Common myeloid progenitor, CD34-positive (primary cell): ENCODE measurements at regions not wholly inside any gene's neighbourhood (a gene's known extent, or its start where the extent isn't known, plus 50 kb on each side); places are given as distances from the start of the nearest gene placed in this dataset.

Source experiments
- CTCF ChIA-PET: fragments of 350-600 bp; sonication (Branson Sonifier 250); formaldehyde crosslinking; loops from one replicate; lab custom pipeline; 2021; ENCODE audit warnings: antibody characterized with exemption; lab: Charles Lee
- POLR2A ChIA-PET: fragments of 350-600 bp; sonication (Branson Sonifier 250); formaldehyde crosslinking; loops from one replicate; lab custom pipeline; 2021; ENCODE audit warnings: antibody characterized with exemption; lab: Charles Lee
- DNase-seq, 3 donors: peaks; one replicate each; pipeline versions ENCODE4 v3.0.0 to v3.0.0-alpha.2; 2013
- H3K27ac ChIP-seq, 2 experiments: 1 replicate in 1 of 2; 2 replicates in 1 of 2; pipeline ENCODE4 v1.7.0; 2013; ENCODE audit warnings: inconsistent platforms in 2 of 2, low read length in 2 of 2, mild to moderate bottlenecking in 2 of 2, low read depth in 1 of 2, moderate library complexity in 1 of 2; ENCODE audit not compliant: severe bottlenecking in 2 of 2, insufficient read depth in 1 of 2, poor library complexity in 1 of 2
- H3K27me3 ChIP-seq, 5 experiments: replicated peaks in 2 of 5; 1 replicate in 3 of 5; 2 replicates in 2 of 5; pipeline versions ENCODE4 v1.6.1 to v1.7.0; 2013; ENCODE audit warnings: low read length in 4 of 5, mild to moderate bottlenecking in 2 of 5, moderate library complexity in 2 of 5, inconsistent platforms in 1 of 5; ENCODE audit not compliant: insufficient read depth in 5 of 5, control insufficient read depth in 4 of 5
- H3K36me3 ChIP-seq, 4 experiments: 1 replicate in 2 of 4; 2 replicates in 2 of 4; pipeline versions ENCODE4 v1.6.1 to v1.7.0; 2013; ENCODE audit warnings: low read length in 3 of 4, control low read depth in 1 of 4, mild to moderate bottlenecking in 1 of 4; ENCODE audit not compliant: control insufficient read depth in 4 of 4, insufficient read depth in 4 of 4
- H3K4me1 ChIP-seq, 4 experiments: 1 replicate in 3 of 4; 2 replicates in 1 of 4; pipeline versions ENCODE4 v1.6.1 to v1.7.1; 2013; ENCODE audit warnings: low read length in 3 of 4, mild to moderate bottlenecking in 3 of 4, control low read depth in 1 of 4, inconsistent platforms in 1 of 4, moderate library complexity in 1 of 4; ENCODE audit not compliant: control insufficient read depth in 4 of 4, insufficient read depth in 4 of 4; ENCODE audit errors: control extremely low read depth in 1 of 4
- H3K4me3 ChIP-seq, 7 experiments: 1 replicate in 4 of 7; 2 replicates in 3 of 7; pipeline versions ENCODE4 v1.5.1 to v1.7.0; 2013; ENCODE audit warnings: mild to moderate bottlenecking in 7 of 7, low read length in 6 of 7, moderate library complexity in 6 of 7, inconsistent platforms in 2 of 7, low read depth in 2 of 7, control low read depth in 1 of 7; ENCODE audit not compliant: insufficient read depth in 4 of 7, control insufficient read depth in 1 of 7; ENCODE audit errors: extremely low read depth in 1 of 7
- H3K9me3 ChIP-seq, 5 experiments: 1 replicate in 4 of 5; 2 replicates in 1 of 5; pipeline versions ENCODE4 v1.6.1 to v1.7.1; 2013; ENCODE audit warnings: low read length in 4 of 5, mild to moderate bottlenecking in 2 of 5, inconsistent platforms in 1 of 5, low read depth in 1 of 5, moderate library complexity in 1 of 5; ENCODE audit not compliant: control insufficient read depth in 4 of 5, insufficient read depth in 2 of 5; ENCODE audit errors: control extremely low read depth in 1 of 5
- WGBS: methylation state at CpG from one replicate; pipeline ENCODE4 v1.1.5; 2013; ENCODE audit not compliant: insufficient coverage; 5-methylcytosine and 5-hydroxymethylcytosine counted together

- H3K9me3 ChIP-seq = peaks cover 0 to 3% (median 0%) of the 10 kb centered on the region in 5 experiments
- WGBS = 92% methylated on average over 2 of the region's 5 CpGs
- CTCF ChIA-PET = no interaction called here
- H3K36me3 ChIP-seq = no peaks in the 10 kb centered on the region
- POLR2A ChIA-PET = no interaction called here
- H3K4me3 ChIP-seq = no peak overlapping the region
- DNase-seq = no peak
- H3K27ac ChIP-seq = no peak overlapping the region
- H3K4me1 ChIP-seq = no peaks in the 10 kb centered on the region
- H3K27me3 ChIP-seq = no peaks in the 10 kb centered on the region
Measured at GRCh38 chr13:61123538-61124289, 291.9 kb downstream of the PCDH20 start.

- no peaks in the 10 kb centered on the region for H3K27me3 ChIP-seq
Measured at GRCh38 chr13:61113140-61113658, 302.4 kb downstream of the PCDH20 start.

GRCh38 chr13:61111529-61111928 lies 304.1 kb downstream of the PCDH20 start:
- H3K4me1 ChIP-seq = no peaks in the 10 kb centered on the region
- H3K4me3 ChIP-seq = no peak overlapping the region
- no peak overlapping the region for H3K27ac ChIP-seq
- no CpG with 5 or more reads among the region's 1 CpG for WGBS
- H3K9me3 ChIP-seq = peaks cover 0 to 8% (median 0%) of the 10 kb centered on the region in 5 experiments
- H3K36me3 ChIP-seq = no peaks in the 10 kb centered on the region
- ChIA-PET POLR2A (no interaction called here), CTCF (no interaction called here)
- no peak for DNase-seq
- H3K27me3 ChIP-seq = no peaks in the 10 kb centered on the region

More at GRCh38 chr13:61113140-61113658, 302.4 kb downstream of the PCDH20 start:
- ChIA-PET POLR2A (no interaction called here), CTCF (no interaction called here)
- H3K4me1 ChIP-seq = no peaks in the 10 kb centered on the region
- no peak for DNase-seq
- H3K9me3 ChIP-seq = peaks cover 0 to 8% (median 0%) of the 10 kb centered on the region in 5 experiments
- no peak overlapping the region for H3K4me3 ChIP-seq
- H3K36me3 ChIP-seq = no peaks in the 10 kb centered on the region
- WGBS = 100% methylated on average over 2 of the region's 3 CpGs
- no peak overlapping the region for H3K27ac ChIP-seq

GRCh38 chr13:61110732-61111131 lies 304.9 kb downstream of the PCDH20 start:
- Histone ChIP-seq H3K9me3 (peaks cover 0 to 8% (median 0%) of the 10 kb centered on the region in 5 experiments), H3K4me3 (no peak overlapping the region), H3K4me1 (no peaks in the 10 kb centered on the region), H3K36me3 (no peaks in the 10 kb centered on the region), H3K27me3 (no peaks in the 10 kb centered on the region), H3K27ac (no peak overlapping the region)
- WGBS = no CpG with 5 or more reads among the region's 1 CpG
- DNase-seq = no peak
- ChIA-PET CTCF (no interaction called here), POLR2A (no interaction called here)

GRCh38 chr13:61109741-61110140 lies 305.9 kb downstream of the PCDH20 start:
- Histone ChIP-seq H3K27ac (no peak overlapping the region), H3K9me3 (peaks cover 0 to 8% (median 0%) of the 10 kb centered on the region in 5 experiments), H3K36me3 (no peaks in the 10 kb centered on the region), H3K27me3 (no peaks in the 10 kb centered on the region), H3K4me1 (no peaks in the 10 kb centered on the region), H3K4me3 (no peak overlapping the region)
- CTCF ChIA-PET = no interaction called here
- POLR2A ChIA-PET = no interaction called here
- no peak for DNase-seq
- 97% methylated on average over 5 of the region's 5 CpGs for WGBS

- H3K4me1 ChIP-seq = no peaks in the 10 kb centered on the region
- ChIA-PET CTCF (no interaction called here), POLR2A (no interaction called here)
- H3K27ac ChIP-seq = no peak overlapping the region
- no peak for DNase-seq
- H3K27me3 ChIP-seq = no peaks in the 10 kb centered on the region
- H3K9me3 ChIP-seq = peaks cover 0 to 2% (median 0%) of the 10 kb centered on the region in 5 experiments
- H3K4me3 ChIP-seq = no peak overlapping the region
- H3K36me3 ChIP-seq = no peaks in the 10 kb centered on the region
- 88% methylated on average over 1 of the region's 2 CpGs for WGBS
Measured at GRCh38 chr13:61107989-61108388, 307.7 kb downstream of the PCDH20 start.

- POLR2A ChIA-PET = no interaction called here
- DNase-seq = no peak
Measured at GRCh38 chr13:61095885-61096284, 319.8 kb downstream of the PCDH20 start.

More at GRCh38 chr13:61095885-61096284, 319.8 kb downstream of the PCDH20 start:
- H3K36me3 ChIP-seq = no peaks in the 10 kb centered on the region
- H3K27ac ChIP-seq = no peak overlapping the region
- no peaks in the 10 kb centered on the region for H3K27me3 ChIP-seq
- no peaks in the 10 kb centered on the region for H3K9me3 ChIP-seq
- CTCF ChIA-PET = no interaction called here
- no peaks in the 10 kb centered on the region for H3K4me1 ChIP-seq
- H3K4me3 ChIP-seq = no peak overlapping the region
